ENCODE measurements at regions not wholly inside any gene's neighbourhood (a gene's known extent, or its start where the extent isn't known, plus 50 kb on each side); places are given as distances from the start of the nearest gene placed in this dataset.

DNA sequence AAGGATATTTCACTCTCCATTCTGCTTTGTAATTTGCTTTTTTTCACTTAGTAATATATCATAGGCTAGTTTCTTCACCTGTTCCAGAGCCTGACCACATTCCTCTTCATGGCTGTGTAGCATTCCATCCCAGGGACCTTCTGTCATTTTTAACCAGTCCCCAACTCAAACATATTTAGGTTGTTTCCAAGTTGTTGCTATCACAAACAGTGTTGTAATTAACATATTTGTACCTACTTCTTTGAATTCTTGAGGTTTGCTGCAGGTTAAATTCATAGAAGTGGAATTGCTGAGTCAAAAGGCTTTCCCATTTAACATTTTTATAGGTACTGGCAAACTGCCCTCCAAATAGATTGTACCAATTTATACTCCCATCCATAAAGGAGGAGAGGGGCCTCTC lies 65.1 kb upstream of the MED9 start:
- POLR2A ChIA-PET = no interaction called here
- Histone ChIP-seq H3K4me3 (ENCODE audit: low read depth, low read length) (no peak overlapping the region), H3K27me3 (replicated peaks; ENCODE audit: control insufficient read depth, insufficient read depth, low read length) (no peaks in the 10 kb centered on the region), H3K9me3 (no peaks in the 10 kb centered on the region), H3K4me1 (peaks cover 11% of the 10 kb centered on the region), H3K36me3 (ENCODE audit: control insufficient read depth, insufficient read depth, low read length) (no peaks in the 10 kb centered on the region)
- intact Hi-C loops (cut with micrococcal nuclease; ENCODE audit: unreplicated experiment) = no loop called here
- CTCF ChIA-PET = no interaction called here
- TF ChIP-seq, protein P1, sequence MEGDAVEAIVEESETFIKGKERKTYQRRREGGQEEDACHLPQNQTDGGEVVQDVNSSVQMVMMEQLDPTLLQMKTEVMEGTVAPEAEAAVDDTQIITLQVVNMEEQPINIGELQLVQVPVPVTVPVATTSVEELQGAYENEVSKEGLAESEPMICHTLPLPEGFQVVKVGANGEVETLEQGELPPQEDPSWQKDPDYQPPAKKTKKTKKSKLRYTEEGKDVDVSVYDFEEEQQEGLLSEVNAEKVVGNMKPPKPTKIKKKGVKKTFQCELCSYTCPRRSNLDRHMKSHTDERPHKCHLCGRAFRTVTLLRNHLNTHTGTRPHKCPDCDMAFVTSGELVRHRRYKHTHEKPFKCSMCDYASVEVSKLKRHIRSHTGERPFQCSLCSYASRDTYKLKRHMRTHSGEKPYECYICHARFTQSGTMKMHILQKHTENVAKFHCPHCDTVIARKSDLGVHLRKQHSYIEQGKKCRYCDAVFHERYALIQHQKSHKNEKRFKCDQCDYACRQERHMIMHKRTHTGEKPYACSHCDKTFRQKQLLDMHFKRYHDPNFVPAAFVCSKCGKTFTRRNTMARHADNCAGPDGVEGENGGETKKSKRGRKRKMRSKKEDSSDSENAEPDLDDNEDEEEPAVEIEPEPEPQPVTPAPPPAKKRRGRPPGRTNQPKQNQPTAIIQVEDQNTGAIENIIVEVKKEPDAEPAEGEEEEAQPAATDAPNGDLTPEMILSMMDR (IDR thresholded peaks at IDR 0.05; ENCODE audit: insufficient read depth in 1 of 2, low read depth in 1 of 2, low read length in 1 of 2, severe bottlenecking in 1 of 2, unreplicated experiment in 1 of 2) = no peak
- peaks cover 23% of the 10 kb centered on the region for H3K4me1 Mint-ChIP-seq (ENCODE audit: low read depth, unreplicated experiment)
- no peaks in the 10 kb centered on the region for H3K27me3 Mint-ChIP-seq (ENCODE audit: insufficient read depth, unreplicated experiment)
- H3K9me3 Mint-ChIP-seq (ENCODE audit: unreplicated experiment) = no peaks in the 10 kb centered on the region
- BruUV-seq (replicated peaks) = no TSS peak
- H3K4me3 Mint-ChIP-seq (ENCODE audit: unreplicated experiment) = no peak overlapping the region
- H3K36me3 Mint-ChIP-seq (ENCODE audit: insufficient read depth, unreplicated experiment) = no peaks in the 10 kb centered on the region
- DNase-seq = no peak
- no peak overlapping the region for H3K27ac Mint-ChIP-seq (ENCODE audit: unreplicated experiment)

- Histone ChIP-seq H3K4me1 (peaks cover 18% of the 10 kb centered on the region), H3K9me3 (no peaks in the 10 kb centered on the region), H3K4me3 (ENCODE audit: low read depth, low read length) (no peak overlapping the region), H3K27me3 (replicated peaks; ENCODE audit: control insufficient read depth, insufficient read depth, low read length) (no peaks in the 10 kb centered on the region), H3K36me3 (ENCODE audit: control insufficient read depth, insufficient read depth, low read length) (no peaks in the 10 kb centered on the region)
- Mint-ChIP-seq H3K36me3 (ENCODE audit: insufficient read depth, unreplicated experiment) (no peaks in the 10 kb centered on the region), H3K27ac (ENCODE audit: unreplicated experiment) (no peak overlapping the region), H3K27me3 (ENCODE audit: insufficient read depth, unreplicated experiment) (no peaks in the 10 kb centered on the region), H3K4me3 (ENCODE audit: unreplicated experiment) (no peak overlapping the region), H3K9me3 (ENCODE audit: unreplicated experiment) (no peaks in the 10 kb centered on the region), H3K4me1 (ENCODE audit: low read depth, unreplicated experiment) (peaks cover 23% of the 10 kb centered on the region)
- CTCF ChIA-PET = no interaction called here
- intact Hi-C loops (cut with micrococcal nuclease; ENCODE audit: unreplicated experiment) = no loop called here
- POLR2A ChIA-PET = no interaction called here
- BruUV-seq (replicated peaks) = no TSS peak
- TF ChIP-seq, protein P1 (IDR thresholded peaks at IDR 0.05; ENCODE audit: insufficient read depth in 1 of 2, low read depth in 1 of 2, low read length in 1 of 2, severe bottlenecking in 1 of 2, unreplicated experiment in 1 of 2) = no peak
- no peak for DNase-seq
Observed at GRCh38 chr17:17412326-17412725, 64.5 kb upstream of the MED9 start.

- TF ChIP-seq, protein P1 (IDR thresholded peaks at IDR 0.05; ENCODE audit: insufficient read depth in 1 of 2, low read depth in 1 of 2, low read length in 1 of 2, severe bottlenecking in 1 of 2, unreplicated experiment in 1 of 2) = no peak
- Mint-ChIP-seq H3K27me3 (ENCODE audit: insufficient read depth, unreplicated experiment) (no peaks in the 10 kb centered on the region), H3K9me3 (ENCODE audit: unreplicated experiment) (no peaks in the 10 kb centered on the region), H3K27ac (ENCODE audit: unreplicated experiment) (no peak overlapping the region), H3K4me1 (ENCODE audit: low read depth, unreplicated experiment) (peaks cover 26% of the 10 kb centered on the region), H3K4me3 (ENCODE audit: unreplicated experiment) (no peak overlapping the region), H3K36me3 (ENCODE audit: insufficient read depth, unreplicated experiment) (no peaks in the 10 kb centered on the region)
- Histone ChIP-seq H3K36me3 (ENCODE audit: control insufficient read depth, insufficient read depth, low read length) (no peaks in the 10 kb centered on the region), H3K9me3 (no peaks in the 10 kb centered on the region), H3K27me3 (replicated peaks; ENCODE audit: control insufficient read depth, insufficient read depth, low read length) (no peaks in the 10 kb centered on the region), H3K4me3 (ENCODE audit: low read depth, low read length) (no peak overlapping the region), H3K4me1 (peaks cover 28% of the 10 kb centered on the region)
- BruUV-seq (replicated peaks) = no TSS peak
- intact Hi-C loops (cut with micrococcal nuclease; ENCODE audit: unreplicated experiment) = no loop called here
- ChIA-PET POLR2A (no interaction called here), CTCF (no interaction called here)
- no peak for DNase-seq
Observed at GRCh38 chr17:17413215-17413792, 63.5 kb upstream of the MED9 start.
